ENCODE measurements at regions not wholly inside any gene's neighbourhood (a gene's known extent, or its start where the extent isn't known, plus 50 kb on each side); places are given as distances from the start of the nearest gene placed in this dataset.
"Not testable (repeated sequence)": the region's sequence is repeated elsewhere in the genome, so short reads cannot be mapped to it uniquely, and the experiment has no call there.

DNA sequence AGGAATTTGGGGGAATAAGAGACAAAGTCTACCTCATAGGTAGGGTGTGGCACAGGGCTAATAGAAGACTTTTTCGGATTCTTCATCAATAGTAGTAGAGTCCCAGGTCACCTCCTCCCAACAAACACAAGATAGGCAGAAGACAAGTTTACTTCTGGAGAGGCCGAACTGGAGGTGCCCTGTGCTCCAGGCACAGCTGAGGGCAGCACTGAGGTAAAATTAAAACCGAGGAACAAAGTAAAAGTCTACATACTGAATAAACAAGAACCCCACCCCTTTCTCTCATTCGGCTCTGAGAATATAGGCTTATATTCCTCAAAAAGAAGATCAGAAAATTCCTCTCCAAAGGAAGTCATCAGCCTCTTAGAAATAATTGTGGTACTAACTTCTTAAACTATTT lies 161.5 kb downstream of the SEC23A start:
- no peak for DNase-seq (ENCODE audit: low read depth)
- no peak overlapping the region for H3K4me3 ChIP-seq (ENCODE audit: low read depth, low read length)
- TF ChIP-seq, protein P1, sequence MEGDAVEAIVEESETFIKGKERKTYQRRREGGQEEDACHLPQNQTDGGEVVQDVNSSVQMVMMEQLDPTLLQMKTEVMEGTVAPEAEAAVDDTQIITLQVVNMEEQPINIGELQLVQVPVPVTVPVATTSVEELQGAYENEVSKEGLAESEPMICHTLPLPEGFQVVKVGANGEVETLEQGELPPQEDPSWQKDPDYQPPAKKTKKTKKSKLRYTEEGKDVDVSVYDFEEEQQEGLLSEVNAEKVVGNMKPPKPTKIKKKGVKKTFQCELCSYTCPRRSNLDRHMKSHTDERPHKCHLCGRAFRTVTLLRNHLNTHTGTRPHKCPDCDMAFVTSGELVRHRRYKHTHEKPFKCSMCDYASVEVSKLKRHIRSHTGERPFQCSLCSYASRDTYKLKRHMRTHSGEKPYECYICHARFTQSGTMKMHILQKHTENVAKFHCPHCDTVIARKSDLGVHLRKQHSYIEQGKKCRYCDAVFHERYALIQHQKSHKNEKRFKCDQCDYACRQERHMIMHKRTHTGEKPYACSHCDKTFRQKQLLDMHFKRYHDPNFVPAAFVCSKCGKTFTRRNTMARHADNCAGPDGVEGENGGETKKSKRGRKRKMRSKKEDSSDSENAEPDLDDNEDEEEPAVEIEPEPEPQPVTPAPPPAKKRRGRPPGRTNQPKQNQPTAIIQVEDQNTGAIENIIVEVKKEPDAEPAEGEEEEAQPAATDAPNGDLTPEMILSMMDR (IDR thresholded peaks at IDR 0.05; ENCODE audit: insufficient read depth, low read depth, low read length): peak; percentile 15

DNA sequence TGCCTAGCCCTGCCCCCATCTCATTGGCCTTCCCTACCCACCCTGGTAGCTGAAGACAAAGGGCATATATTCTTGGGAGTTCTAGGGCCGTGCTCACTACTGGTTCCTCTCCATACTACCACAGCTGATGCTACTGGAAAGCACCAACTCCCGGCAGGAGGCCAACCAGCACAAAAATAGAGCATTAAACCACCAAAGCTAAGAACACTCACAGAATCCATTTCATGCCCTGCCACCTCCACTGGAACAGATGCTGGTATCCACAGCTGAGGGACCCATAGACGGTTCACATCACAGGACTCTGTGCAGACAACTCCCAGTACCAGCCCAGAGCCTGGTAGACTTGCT lies 170.4 kb downstream of the SEC23A start:
- H3K4me3 ChIP-seq (ENCODE audit: low read depth, low read length); DNase-seq (ENCODE audit: low read depth): not testable (repeated sequence)

DNA sequence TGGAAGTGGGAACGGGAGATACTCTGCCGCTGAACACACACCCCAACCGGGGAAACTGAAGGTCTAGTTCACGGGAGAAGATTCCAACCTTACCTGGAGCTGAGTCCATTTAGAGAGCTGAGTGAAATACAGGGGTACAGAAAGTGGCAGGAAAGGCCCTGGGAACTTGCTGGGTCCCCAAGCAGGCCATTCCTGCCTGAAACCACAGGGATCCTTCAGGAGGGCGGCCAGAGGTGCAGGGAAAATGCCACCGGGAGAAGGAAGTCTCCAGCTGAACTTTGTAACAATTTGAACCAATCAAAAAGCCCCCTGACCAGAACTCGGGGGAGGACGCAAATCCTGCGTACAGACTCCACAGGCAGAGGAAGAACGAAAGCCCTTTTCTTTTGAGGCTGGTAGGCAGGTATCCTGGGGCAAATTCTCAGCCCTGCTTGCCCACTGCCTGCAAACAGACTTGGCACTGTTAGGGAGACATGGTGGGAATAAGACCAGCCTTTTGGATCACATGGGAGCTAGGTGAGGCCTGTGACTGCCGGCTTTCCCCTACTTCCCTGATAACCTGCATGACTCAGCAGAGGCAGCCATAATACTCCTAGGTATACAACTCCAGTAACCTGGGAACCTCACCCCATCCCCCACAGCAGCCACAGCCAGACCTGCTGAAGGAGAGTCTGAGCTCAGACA lies 170.9 kb downstream of the SEC23A start:
- TF ChIP-seq, protein P1 (IDR thresholded peaks at IDR 0.05; ENCODE audit: insufficient read depth, low read depth, low read length): no peak
- no peak overlapping the region for H3K4me3 ChIP-seq (ENCODE audit: low read depth, low read length)
- DNase-seq (ENCODE audit: low read depth): no peak

DNA sequence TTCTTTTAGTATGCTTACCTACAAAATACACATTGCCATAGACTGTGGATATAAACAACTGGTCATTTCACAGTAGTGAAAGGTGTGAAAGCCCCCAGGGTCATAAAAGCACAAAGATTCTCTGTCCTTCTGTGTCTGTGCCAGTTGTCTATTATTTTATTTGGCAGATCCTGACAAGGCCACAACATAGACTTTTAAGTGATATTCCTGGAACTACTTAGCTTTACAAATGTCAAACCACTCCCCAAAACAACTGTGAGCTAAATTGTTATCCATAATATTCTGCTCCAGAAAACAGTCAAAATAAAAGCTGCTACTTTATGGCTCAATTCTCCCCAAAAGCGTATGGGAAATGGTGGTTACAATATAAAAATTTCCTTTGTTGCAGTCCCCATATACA lies 172.1 kb downstream of the SEC23A start:
- no peak for DNase-seq (ENCODE audit: low read depth)

DNA sequence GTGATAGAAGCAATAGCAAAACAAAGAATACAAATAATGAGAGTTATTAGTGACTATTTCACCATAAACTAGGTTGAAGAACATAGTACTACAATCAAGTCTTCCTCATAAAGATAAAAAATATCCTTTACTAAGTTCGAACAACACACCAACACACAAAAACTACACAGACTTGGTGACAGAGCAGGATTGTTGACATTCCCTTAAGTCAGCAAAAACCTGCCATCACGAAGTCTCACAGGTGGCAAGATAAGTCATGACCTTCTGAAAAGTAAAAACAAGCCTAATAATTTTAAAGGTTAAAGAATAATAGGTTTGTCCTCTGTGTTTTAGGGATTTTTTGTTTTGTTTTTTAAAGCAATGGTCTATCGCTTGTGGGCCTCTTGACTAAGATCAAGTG lies 173.0 kb downstream of the SEC23A start:
- no peak for DNase-seq (ENCODE audit: low read depth)
- no peak overlapping the region for H3K4me3 ChIP-seq (ENCODE audit: low read depth, low read length)
- TF ChIP-seq, protein P1 (IDR thresholded peaks at IDR 0.05; ENCODE audit: insufficient read depth, low read depth, low read length): no peak

More for the DNA sequence above, 172.1 kb downstream of the SEC23A start:
- TF ChIP-seq, protein P1 (IDR thresholded peaks at IDR 0.05; ENCODE audit: insufficient read depth, low read depth, low read length): no peak
- H3K4me3 ChIP-seq (ENCODE audit: low read depth, low read length): no peak overlapping the region

DNA sequence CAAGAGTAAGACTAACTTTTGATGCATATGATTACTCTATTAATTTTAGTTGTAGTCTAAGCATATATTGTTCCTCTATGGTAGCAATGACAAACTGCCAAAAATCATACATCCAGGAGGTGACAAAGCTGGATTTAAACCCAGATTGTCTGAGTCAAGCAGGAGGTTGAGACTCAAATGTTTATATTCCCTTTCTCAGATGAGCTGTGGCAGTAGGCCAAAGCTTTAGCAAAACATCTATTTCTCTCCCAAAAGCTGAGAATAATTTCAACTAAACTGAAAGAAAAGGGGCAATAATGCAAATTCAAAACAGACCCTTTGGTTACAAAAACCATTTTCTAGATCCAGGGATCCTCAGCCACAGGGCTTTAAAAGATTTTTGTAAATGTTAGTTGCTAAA lies 173.6 kb downstream of the SEC23A start:
- no peak for DNase-seq (ENCODE audit: low read depth)
- TF ChIP-seq, protein P1 (IDR thresholded peaks at IDR 0.05; ENCODE audit: insufficient read depth, low read depth, low read length): no peak
- H3K4me3 ChIP-seq (ENCODE audit: low read depth, low read length): no peak overlapping the region

DNA sequence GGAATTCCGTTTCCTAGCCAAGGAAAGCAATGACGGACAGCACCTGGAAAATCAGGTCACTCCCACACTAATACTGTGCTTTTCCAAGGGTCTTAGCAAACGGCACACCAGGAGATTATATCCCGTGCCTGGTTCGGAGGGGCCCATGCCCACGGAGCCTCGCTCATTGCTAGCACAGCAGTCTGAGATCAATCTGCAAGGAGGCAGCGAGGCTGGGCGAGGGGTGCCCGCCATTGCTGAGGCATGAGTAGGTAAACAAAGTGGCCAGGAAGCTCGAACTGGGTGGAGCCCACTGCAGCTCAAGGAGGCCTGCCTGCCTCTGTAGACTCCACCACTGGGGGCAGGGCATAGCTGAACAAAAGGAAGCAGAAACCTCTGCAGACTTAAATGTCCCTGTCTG lies 181.1 kb downstream of the SEC23A start:
- DNase-seq (ENCODE audit: low read depth); H3K4me3 ChIP-seq (ENCODE audit: low read depth, low read length): not testable (repeated sequence)

DNA sequence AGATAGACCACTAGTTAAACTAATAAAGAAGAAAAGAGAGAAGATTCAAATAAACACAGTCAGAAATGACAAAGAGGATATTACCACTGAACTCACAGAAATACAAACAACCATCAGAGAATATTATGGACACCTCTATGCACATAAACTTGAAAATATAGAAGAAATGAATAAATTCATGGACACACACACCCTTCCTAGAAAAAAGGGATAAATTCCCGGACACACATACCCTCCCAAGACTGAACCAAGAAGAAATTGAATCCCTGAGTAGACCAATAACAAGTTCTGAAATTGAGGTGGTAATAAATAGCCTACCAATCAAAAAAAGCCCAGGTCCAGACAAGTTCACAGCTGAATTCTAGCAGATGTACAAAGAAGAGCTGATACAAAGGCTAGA lies 187.9 kb downstream of the SEC23A start:
- TF ChIP-seq, protein P1 (IDR thresholded peaks at IDR 0.05; ENCODE audit: insufficient read depth, low read depth, low read length): no peak

More for the DNA sequence above, 187.9 kb downstream of the SEC23A start:
- no peak overlapping the region for H3K4me3 ChIP-seq (ENCODE audit: low read depth, low read length)
- no peak for DNase-seq (ENCODE audit: low read depth)
